ENCODE measurements at regions not wholly inside any gene's neighbourhood (a gene's known extent, or its start where the extent isn't known, plus 50 kb on each side); places are given as distances from the start of the nearest gene placed in this dataset.

DNA sequence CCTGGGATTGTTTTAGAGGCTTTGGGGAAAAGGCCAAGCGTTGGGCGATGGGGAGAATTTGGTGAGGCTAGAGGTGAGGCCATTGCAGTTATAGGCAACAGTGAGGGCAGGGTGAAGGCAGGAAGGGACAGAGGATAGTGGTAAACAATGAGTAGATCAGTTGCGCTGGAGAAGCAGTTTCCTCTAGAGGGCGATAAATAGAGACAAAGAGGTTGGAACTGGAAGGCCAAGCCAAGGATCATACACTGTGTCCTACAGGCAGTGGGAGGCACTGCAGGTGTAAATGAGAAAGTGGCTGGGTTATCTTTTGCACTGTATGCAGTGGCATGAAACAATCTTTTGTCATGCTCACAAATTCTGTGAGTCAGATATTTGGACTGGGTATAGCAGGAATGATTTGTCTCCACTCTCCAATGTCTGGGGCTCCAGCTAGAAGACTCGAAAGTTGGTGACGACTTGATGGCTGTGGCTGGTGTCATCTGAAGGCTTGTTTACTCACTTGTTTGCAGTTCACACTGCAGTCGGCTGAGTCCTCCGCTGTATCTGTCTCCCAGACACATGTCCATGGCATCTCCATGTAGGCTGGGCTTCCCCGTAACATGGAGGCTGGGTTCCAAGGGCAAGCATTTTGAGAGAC is 82.1 kb downstream of the TNP1 start:
- DNase-seq, result peak; percentile 91
- in situ Hi-C loops (cut with HindIII; ENCODE audit: low pct_ligation_motif_present, low pct_unique_long_range_greater_than_20kb, low sequenced_read_pairs), result no loop called here

- in situ Hi-C loops (cut with HindIII; ENCODE audit: low pct_ligation_motif_present, low pct_unique_long_range_greater_than_20kb, low sequenced_read_pairs), result no loop called here
- no peak for DNase-seq
These were observed 80.9 kb upstream of the IGFBP5 start for GRCh38 chr2:216776066-216776850.

- in situ Hi-C loops (cut with HindIII; ENCODE audit: low pct_ligation_motif_present, low pct_unique_long_range_greater_than_20kb, low sequenced_read_pairs), result no loop called here
- DNase-seq, result peak; percentile 97
These were observed 79.7 kb upstream of the IGFBP5 start for GRCh38 chr2:216775043-216775453.

GRCh38 chr2:216774620-216775019 is 79.3 kb upstream of the IGFBP5 start:
- DNase-seq, result peak; percentile 78
- in situ Hi-C loops (cut with HindIII; ENCODE audit: low pct_ligation_motif_present, low pct_unique_long_range_greater_than_20kb, low sequenced_read_pairs), result no loop called here

DNA sequence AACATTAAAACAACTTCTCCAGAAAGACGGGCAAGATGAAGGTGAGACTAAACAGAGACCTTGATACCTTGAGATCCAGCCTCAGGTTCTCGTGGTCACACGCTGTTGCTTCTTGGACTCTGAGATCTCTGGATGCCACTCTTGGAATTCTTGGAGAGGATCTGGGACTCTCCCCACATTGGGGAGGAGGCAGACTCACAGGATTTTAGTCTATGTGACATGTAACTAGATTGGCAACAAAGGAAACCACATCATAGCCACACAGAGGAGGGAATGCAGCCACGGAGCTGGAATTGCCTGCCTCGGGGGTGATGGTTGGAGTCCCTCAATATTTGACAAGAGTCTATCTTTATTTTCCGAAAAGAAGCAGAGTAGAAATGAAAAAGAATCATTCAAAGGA is 78.8 kb upstream of the IGFBP5 start:
- in situ Hi-C loops (cut with HindIII; ENCODE audit: low pct_ligation_motif_present, low pct_unique_long_range_greater_than_20kb, low sequenced_read_pairs), result no loop called here
- no peak for DNase-seq

DNA sequence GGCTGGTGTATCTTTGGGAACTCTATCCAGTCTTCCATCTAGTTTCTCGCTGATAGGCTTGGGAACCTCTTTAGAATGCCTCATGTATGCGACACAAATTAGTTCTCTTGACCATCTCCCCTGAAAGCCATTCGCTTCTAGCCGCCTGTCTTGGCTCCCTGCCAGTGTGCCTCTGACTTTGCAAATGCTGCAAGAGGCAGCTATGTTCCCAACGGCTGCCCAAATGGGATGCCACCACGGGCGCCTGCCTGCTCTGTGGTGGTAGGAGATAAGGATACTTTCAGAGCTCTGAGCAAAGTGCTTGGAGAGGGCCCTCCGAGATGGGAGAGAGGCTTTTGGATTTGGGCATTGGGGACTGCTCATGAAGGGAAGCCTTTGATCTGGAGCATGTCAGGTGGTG is 77.7 kb upstream of the IGFBP5 start:
- no peak for DNase-seq

GRCh38 chr2:216770717-216771116 is 75.4 kb upstream of the IGFBP5 start:
- in situ Hi-C loops (cut with HindIII; ENCODE audit: low pct_ligation_motif_present, low pct_unique_long_range_greater_than_20kb, low sequenced_read_pairs), result no loop called here
- no peak for DNase-seq

More for the DNA sequence above, 77.7 kb upstream of the IGFBP5 start:
- in situ Hi-C loops (cut with HindIII; ENCODE audit: low pct_ligation_motif_present, low pct_unique_long_range_greater_than_20kb, low sequenced_read_pairs), result no loop called here

DNA sequence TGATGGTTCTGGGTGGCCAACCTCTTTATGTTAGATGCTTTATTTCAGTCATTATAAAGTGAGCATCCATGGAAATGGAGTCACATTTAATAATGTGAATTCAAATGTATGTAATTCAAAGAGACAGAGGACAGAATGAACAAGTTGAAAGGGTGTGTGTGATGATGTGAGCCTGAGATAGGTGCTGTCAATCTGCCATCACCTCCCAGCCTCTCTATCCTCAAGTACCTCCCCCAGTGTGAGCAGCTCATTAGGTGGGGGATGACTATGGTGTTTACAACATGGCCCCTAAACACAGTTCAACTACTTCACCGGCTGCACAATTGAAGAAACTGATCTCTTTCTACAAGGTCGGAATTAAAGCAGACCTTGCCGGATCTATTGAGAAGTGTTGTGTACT is 74.7 kb upstream of the IGFBP5 start:
- no peak for DNase-seq
- in situ Hi-C loops (cut with HindIII; ENCODE audit: low pct_ligation_motif_present, low pct_unique_long_range_greater_than_20kb, low sequenced_read_pairs), result no loop called here

GRCh38 chr2:216769626-216770025 is 74.3 kb upstream of the IGFBP5 start:
- in situ Hi-C loops (cut with HindIII; ENCODE audit: low pct_ligation_motif_present, low pct_unique_long_range_greater_than_20kb, low sequenced_read_pairs), result no loop called here
- no peak for DNase-seq

- DNase-seq, result no peak
- in situ Hi-C loops (cut with HindIII; ENCODE audit: low pct_ligation_motif_present, low pct_unique_long_range_greater_than_20kb, low sequenced_read_pairs), result no loop called here
These were observed 73.6 kb upstream of the IGFBP5 start for GRCh38 chr2:216768908-216769411.

DNA sequence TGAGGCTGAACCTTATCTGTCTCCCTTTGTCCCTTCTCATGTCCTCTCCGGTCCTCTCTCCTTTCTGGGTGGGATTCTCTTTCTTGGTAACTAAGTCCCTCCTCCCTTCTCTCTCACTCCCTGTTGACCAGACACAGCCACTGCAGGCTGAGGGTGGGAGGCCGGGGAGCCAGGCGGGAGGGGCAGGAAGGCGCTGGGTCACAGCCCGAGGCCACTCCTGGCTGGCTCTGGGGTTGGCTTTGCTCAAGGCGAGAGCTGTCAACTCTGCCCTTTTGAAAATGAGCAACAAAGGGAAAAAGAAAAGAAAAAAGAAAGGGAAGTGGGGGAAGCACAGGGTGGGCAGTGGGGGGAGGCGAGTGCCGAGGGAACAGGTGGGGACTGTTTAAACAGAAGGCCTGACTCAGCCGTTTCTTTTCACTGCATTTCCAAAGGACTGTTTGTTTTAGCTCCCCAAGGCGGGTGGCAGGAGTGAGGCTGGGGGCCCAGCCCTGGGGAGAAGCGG is 70.5 kb upstream of the IGFBP5 start:
- DNase-seq, result no peak
- in situ Hi-C loops (cut with HindIII; ENCODE audit: low pct_ligation_motif_present, low pct_unique_long_range_greater_than_20kb, low sequenced_read_pairs), result no loop called here

DNA sequence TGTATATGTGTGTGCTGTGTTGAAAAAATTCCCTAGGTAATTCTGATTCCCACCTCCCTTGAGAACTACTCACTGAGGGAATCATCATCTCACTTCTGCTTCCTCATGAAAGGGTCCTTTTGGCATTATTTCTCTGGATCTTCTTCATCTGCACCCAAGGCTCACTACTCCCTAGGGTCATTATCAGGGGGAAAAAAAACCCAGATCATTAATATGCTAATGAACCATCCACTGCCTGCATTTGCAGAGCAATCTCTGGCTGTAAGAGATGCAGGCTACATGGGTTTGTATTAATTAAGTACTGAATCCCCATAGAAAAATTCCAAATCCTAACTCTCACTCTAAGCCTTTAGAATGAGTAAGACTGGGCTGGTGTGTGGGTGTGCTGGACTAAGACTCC is 68.0 kb upstream of the IGFBP5 start:
- no peak for DNase-seq
- in situ Hi-C loops (cut with HindIII; ENCODE audit: low pct_ligation_motif_present, low pct_unique_long_range_greater_than_20kb, low sequenced_read_pairs), result no loop called here

GRCh38 chr2:216761809-216762208 is 66.5 kb upstream of the IGFBP5 start:
- in situ Hi-C loops (cut with HindIII; ENCODE audit: low pct_ligation_motif_present, low pct_unique_long_range_greater_than_20kb, low sequenced_read_pairs), result no loop called here
- DNase-seq, result no peak

GRCh38 chr2:216761133-216761532 is 65.8 kb upstream of the IGFBP5 start:
- in situ Hi-C loops (cut with HindIII; ENCODE audit: low pct_ligation_motif_present, low pct_unique_long_range_greater_than_20kb, low sequenced_read_pairs), result no loop called here
- no peak for DNase-seq

DNA sequence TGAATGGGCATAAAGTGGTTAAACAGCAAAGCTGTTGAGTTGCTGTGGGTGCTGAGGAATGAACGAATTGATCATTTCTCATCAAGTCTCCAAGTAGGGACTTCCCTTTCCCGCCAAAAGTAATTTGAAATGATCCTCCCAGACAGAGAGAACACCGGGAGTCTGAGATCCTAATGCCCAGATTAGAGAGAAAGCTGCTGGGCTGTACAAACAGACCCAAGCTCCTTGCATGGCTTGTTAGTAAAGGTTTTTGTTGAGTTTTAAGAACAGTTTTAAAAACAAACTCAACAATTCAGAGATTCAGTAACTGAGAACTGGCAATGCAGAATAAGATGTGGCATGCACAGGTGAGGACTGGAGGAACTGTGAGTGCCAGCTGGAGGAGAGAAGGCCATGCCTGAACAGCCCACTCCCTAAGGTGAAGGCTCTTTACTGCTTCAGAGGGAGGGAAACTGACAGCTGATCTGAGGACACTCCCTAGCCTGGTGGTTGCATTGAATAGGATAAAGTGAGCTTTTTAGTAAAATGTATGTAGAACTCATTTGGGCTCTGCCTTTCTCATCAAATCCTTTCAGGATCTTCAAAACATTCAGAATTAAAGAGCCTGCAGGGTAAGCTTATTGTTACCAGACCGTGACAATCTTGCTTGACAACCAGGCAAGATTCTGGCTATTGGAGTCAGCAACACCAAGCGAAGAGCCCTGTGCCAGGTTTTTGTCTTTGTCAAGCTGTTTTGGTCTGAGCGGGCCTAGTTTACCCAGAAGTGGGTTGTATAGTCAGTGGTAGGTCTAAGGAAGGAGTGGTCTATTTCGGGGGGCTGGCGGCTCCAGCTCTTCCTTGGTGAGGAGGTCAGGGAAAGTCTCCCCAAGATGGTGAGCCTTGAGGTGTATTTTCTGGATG is 63.2 kb upstream of the IGFBP5 start:
- DNase-seq, result no peak
- in situ Hi-C loops (cut with HindIII; ENCODE audit: low pct_ligation_motif_present, low pct_unique_long_range_greater_than_20kb, low sequenced_read_pairs), result no loop called here

DNA sequence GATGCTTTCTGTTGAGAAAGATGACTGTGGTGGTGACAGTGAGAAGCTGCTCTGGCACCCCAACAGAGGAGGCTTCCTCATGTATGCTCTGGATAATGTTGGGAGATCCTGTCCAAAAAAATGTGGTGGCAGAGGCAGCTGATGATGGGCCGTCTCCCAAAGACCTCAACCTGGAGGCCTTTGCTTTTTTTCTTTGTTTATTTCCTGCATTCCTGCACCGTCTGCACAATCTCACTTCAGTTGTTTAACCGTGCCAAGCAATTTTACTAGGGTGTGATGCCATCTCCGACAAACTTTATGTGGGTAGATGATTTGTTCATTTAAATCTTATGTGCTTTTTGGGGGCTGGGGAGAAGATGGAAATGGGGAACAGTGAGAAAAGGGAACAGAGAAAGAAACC is 62.2 kb upstream of the IGFBP5 start:
- DNase-seq, result no peak
- in situ Hi-C loops (cut with HindIII; ENCODE audit: low pct_ligation_motif_present, low pct_unique_long_range_greater_than_20kb, low sequenced_read_pairs), result no loop called here

DNA sequence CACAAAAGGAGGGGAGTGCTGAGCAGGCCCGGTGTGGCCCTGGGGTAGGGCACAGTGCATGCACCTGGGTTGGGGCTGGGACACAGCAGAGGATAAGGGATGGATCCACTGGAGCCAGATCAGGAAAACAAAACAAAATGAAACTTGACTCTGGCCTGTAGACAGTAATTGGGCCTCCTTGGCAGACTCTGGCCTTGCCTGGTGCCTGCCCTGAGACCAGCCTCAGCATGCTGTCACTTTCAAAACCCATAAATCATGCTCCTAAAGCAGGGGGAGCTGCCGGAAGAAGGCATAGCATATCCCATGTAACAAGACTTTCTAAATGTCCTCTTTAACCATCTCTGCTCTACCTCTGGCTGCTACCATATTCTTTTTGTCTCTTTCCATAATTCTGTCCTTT is 61.1 kb upstream of the IGFBP5 start:
- no peak for DNase-seq
- in situ Hi-C loops (cut with HindIII; ENCODE audit: low pct_ligation_motif_present, low pct_unique_long_range_greater_than_20kb, low sequenced_read_pairs), result no loop called here

GRCh38 chr2:216754812-216755211 is 59.5 kb upstream of the IGFBP5 start:
- in situ Hi-C loops (cut with HindIII; ENCODE audit: low pct_ligation_motif_present, low pct_unique_long_range_greater_than_20kb, low sequenced_read_pairs), result no loop called here
- DNase-seq, result no peak

- in situ Hi-C loops (cut with HindIII; ENCODE audit: low pct_ligation_motif_present, low pct_unique_long_range_greater_than_20kb, low sequenced_read_pairs), result no loop called here
- DNase-seq, result no peak
These were observed 59.0 kb upstream of the IGFBP5 start for GRCh38 chr2:216754336-216754735.

Measured in ACHN (cell line).